ENCODE measurements at regions not wholly inside any gene's neighbourhood (a gene's known extent, or its start where the extent isn't known, plus 50 kb on each side); places are given as distances from the start of the nearest gene placed in this dataset.

- Histone ChIP-seq H4K20me1 (ENCODE audit: insufficient read depth) (no peaks in the 10 kb centered on the region), H3K4me2 (ENCODE audit: low read length) (no peak overlapping the region), H3K36me3 (ENCODE audit: control insufficient read depth in 1 of 2, insufficient read depth in 2 of 2, low read length in 2 of 2) (no peaks in the 10 kb centered on the region), H3K27me3 (ENCODE audit: insufficient read depth, low read length) (no peaks in the 10 kb centered on the region), H3K9me3 (ENCODE audit: control insufficient read depth in 1 of 2, insufficient read depth in 1 of 2, low read depth in 1 of 2, low read length in 2 of 2) (peaks cover 3 to 17% of the 10 kb centered on the region in 2 experiments; a peak in 1 of 4 replicates), H3K9me2 (ENCODE audit: insufficient read depth) (no peaks in the 10 kb centered on the region), H3K4me3 (replicated peaks in 1 of 2; ENCODE audit: low read depth in 1 of 2, low read length in 2 of 2) (no peak overlapping the region), H3K79me2 (ENCODE audit: insufficient read depth, low read length) (no peaks in the 10 kb centered on the region), H3K9ac (ENCODE audit: low read length) (no peak overlapping the region), H2AFZ (ENCODE audit: low read depth, low read length, poor library complexity, severe bottlenecking) (no peak overlapping the region), H3K27ac (ENCODE audit: low read depth, low read length) (no peak overlapping the region), H3K4me1 (ENCODE audit: control insufficient read depth in 1 of 2, insufficient read depth in 2 of 2, low read length in 2 of 2) (no peaks in the 10 kb centered on the region)
- intact Hi-C loops (cut with micrococcal nuclease): no loop called here
- POLR2A ChIA-PET: no interaction called here
- no peak for DNase-seq (ENCODE audit: low read depth, low spot score)
- CTCF ChIA-PET: no interaction called here
- no peak for ATAC-seq
- BruUV-seq (replicated peaks): no TSS peak
- RAD21 ChIA-PET (ENCODE audit: low non-redundant PET in 1 of 2, low total read pairs in 2 of 2, uncharacterized antibody in 2 of 2, unreplicated experiment in 2 of 2): no interaction called here
- TF ChIP-seq TCF7L2 (IDR thresholded peaks at IDR 0.05; ENCODE audit: borderline replicate concordance, extremely low read depth, insufficient read depth, insufficient read length): no peak
- no peak for TF ChIP-seq EZH2phosphoT487 (IDR thresholded peaks at IDR 0.05; ENCODE audit: borderline replicate concordance)
- TF ChIP-seq, protein P1, sequence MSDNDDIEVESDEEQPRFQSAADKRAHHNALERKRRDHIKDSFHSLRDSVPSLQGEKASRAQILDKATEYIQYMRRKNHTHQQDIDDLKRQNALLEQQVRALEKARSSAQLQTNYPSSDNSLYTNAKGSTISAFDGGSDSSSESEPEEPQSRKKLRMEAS (IDR thresholded peaks at IDR 0.05): no peak
- no peak for TF ChIP-seq EGR1 (IDR thresholded peaks at IDR 0.05; ENCODE audit: low read depth)
- no peak for TF ChIP-seq SRF (IDR thresholded peaks at IDR 0.05; ENCODE audit: low read depth)
- no peak for TF ChIP-seq ELF1 (IDR thresholded peaks at IDR 0.05; ENCODE audit: borderline replicate concordance, low read depth)
- TF ChIP-seq ZNF274 (IDR thresholded peaks at IDR 0.05; ENCODE audit: low read depth, low read length): no peak
- no peak for TF ChIP-seq RAD21 (IDR thresholded peaks at IDR 0.05; ENCODE audit: low read depth)
- TF ChIP-seq CEBPB (IDR thresholded peaks at IDR 0.05; ENCODE audit: low read depth): no peak
These were observed 467.0 kb downstream of the NSUN3 start for GRCh38 chr3:94529816-94530215.

GRCh38 chr3:94532951-94533350 lies 470.1 kb downstream of the NSUN3 start:
- no peak for ATAC-seq
- peaks cover 0 to 17% of the 10 kb centered on the region in 2 experiments; a peak in 2 of 4 replicates for H3K9me3 ChIP-seq (ENCODE audit: control insufficient read depth in 1 of 2, insufficient read depth in 1 of 2, low read depth in 1 of 2, low read length in 2 of 2)
- TF ChIP-seq EGR1 (IDR thresholded peaks at IDR 0.05; ENCODE audit: low read depth): no peak
- no peak for TF ChIP-seq ELF1 (IDR thresholded peaks at IDR 0.05; ENCODE audit: borderline replicate concordance, low read depth)
- no peak for TF ChIP-seq TCF7L2 (IDR thresholded peaks at IDR 0.05; ENCODE audit: borderline replicate concordance, extremely low read depth, insufficient read depth, insufficient read length)
- no peak for TF ChIP-seq JUND (IDR thresholded peaks at IDR 0.05)
- TF ChIP-seq POLR2AphosphoS5 (IDR thresholded peaks at IDR 0.05; ENCODE audit: low read depth, low read length): no peak
- TF ChIP-seq ZNF274 (IDR thresholded peaks at IDR 0.05; ENCODE audit: low read depth, low read length): no peak
- no peak for TF ChIP-seq SP1 (IDR thresholded peaks at IDR 0.05; ENCODE audit: low read depth)
- no peak for TF ChIP-seq CEBPB (IDR thresholded peaks at IDR 0.05; ENCODE audit: low read depth)
- no peak for TF ChIP-seq ZFX (IDR thresholded peaks at IDR 0.05)
- no peak for TF ChIP-seq FOSL1 (IDR thresholded peaks at IDR 0.05; ENCODE audit: low read depth)
- no peak for TF ChIP-seq ZBTB33 (IDR thresholded peaks at IDR 0.05; ENCODE audit: extremely low read depth, insufficient replicate concordance, low read length)
- TF ChIP-seq, protein P1 (IDR thresholded peaks at IDR 0.05): no peak
- TF ChIP-seq EZH2phosphoT487 (IDR thresholded peaks at IDR 0.05; ENCODE audit: borderline replicate concordance): no peak
- TF ChIP-seq, protein P2, sequence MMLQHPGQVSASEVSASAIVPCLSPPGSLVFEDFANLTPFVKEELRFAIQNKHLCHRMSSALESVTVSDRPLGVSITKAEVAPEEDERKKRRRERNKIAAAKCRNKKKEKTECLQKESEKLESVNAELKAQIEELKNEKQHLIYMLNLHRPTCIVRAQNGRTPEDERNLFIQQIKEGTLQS (IDR thresholded peaks at IDR 0.05): no peak
- no peak for TF ChIP-seq POLR2A (IDR thresholded peaks at IDR 0.05; ENCODE audit: borderline replicate concordance, extremely low read depth, insufficient read depth, insufficient read length)

More at GRCh38 chr3:94532951-94533350, 470.1 kb downstream of the NSUN3 start:
- ChIA-PET CTCF (no interaction called here), POLR2A (no interaction called here), RAD21 (ENCODE audit: low non-redundant PET in 1 of 2, low total read pairs in 2 of 2, uncharacterized antibody in 2 of 2, unreplicated experiment in 2 of 2) (no interaction called here)
- no peak for DNase-seq (ENCODE audit: low read depth, low spot score)
- Histone ChIP-seq H3K27ac (ENCODE audit: low read depth, low read length) (no peak overlapping the region), H3K9me2 (ENCODE audit: insufficient read depth) (no peaks in the 10 kb centered on the region), H3K79me2 (ENCODE audit: insufficient read depth, low read length) (no peaks in the 10 kb centered on the region), H3K4me2 (ENCODE audit: low read length) (no peak overlapping the region), H3K27me3 (ENCODE audit: insufficient read depth, low read length) (no peaks in the 10 kb centered on the region), H4K20me1 (ENCODE audit: insufficient read depth) (no peaks in the 10 kb centered on the region), H3K9ac (ENCODE audit: low read length) (no peak overlapping the region), H3K36me3 (ENCODE audit: control insufficient read depth in 1 of 2, insufficient read depth in 2 of 2, low read length in 2 of 2) (no peaks in the 10 kb centered on the region), H3K4me1 (ENCODE audit: control insufficient read depth in 1 of 2, insufficient read depth in 2 of 2, low read length in 2 of 2) (no peaks in the 10 kb centered on the region), H3K4me3 (replicated peaks in 1 of 2; ENCODE audit: low read depth in 1 of 2, low read length in 2 of 2) (no peak overlapping the region), H2AFZ (ENCODE audit: low read depth, low read length, poor library complexity, severe bottlenecking) (no peak overlapping the region)
- intact Hi-C loops (cut with micrococcal nuclease): no loop called here
- BruUV-seq (replicated peaks): no TSS peak
